Forelimb muscle (tissue), 1 donor: ENCODE measurements at regions not wholly inside any gene's neighbourhood (a gene's known extent, or its start where the extent isn't known, plus 50 kb on each side); places are given as distances from the start of the nearest gene placed in this dataset.

ENCODE experiments used
- DNase-seq: peaks from one replicate; pipeline ENCODE4 v3.0.0-alpha.2; 2013; ENCODE audit warnings: low read depth

DNA sequence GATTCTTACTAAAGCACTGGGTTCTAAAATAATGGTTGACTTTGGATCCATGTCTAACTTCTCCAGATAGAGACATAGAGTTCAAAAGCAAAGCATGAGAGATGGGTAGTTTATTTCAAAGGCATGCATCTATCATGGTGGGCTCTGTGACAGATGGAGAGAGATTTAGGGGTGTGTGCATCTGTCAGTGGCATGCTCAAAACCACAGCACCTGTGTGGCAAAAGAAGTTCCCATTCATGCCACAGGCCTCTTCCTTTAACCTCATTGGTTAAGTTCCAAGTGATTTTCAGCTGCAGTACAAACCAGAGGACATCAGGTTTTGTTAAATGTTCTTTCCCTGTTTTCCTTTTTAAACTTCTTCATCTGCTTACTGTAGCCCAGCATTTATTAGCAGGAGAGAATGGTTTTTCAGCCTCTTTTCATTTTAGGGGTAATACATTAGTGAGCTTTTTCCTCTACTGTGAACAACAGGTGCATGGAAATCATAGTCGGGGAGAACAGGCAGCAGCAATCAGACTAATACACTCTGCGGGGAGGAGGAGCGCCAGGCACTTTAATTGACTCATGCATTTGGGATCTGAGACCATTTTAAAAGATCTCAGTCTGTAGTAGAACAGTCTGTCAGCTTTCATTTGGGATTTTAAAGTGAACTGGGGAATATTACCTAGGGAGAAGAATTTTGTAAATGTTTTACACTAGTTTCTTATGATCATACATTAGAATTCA, 52.4 kb upstream of the UPP2 start:
- no peak for DNase-seq

DNA sequence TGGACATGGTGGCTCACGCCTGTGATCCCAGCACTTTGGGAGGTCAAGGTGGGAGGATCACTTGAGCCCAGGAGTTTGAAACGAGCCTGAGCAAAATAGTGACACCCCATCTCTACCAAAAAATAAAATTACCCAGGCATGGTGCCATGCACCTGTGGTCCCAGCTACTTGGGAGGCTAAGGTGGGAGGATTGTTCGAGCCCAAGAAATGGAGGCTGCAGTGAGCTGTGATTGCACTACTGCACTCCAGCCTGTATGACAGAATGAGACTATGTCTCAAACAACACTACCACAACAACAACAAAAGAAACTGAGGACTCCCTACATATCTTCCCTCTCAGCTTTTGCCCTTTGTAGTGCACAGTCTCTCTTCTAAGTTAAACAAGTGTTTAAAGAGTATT, 53.3 kb upstream of the UPP2 start:
- DNase-seq, result no peak

DNA sequence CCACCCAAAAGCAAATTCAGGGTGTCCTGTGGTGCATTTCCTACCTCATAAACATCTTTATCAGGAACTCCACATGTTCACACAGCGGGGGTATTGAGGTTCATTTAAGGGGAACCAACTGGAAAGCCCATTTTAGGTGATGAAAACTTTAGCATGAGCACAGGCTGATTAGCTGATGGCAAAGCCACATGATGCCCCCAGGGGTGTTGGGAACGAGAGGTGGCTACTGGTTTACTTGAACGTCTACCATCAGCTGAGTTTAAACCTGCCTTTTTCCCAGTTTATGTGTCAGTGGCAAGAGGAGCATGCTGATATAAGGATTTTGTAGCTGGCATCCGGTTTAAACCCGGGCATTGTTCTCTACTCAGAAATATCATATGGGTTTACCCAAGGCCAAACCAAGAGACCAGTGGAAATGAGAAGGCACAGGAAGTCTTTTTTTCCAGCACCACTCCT, 54.5 kb upstream of the UPP2 start:
- no peak for DNase-seq

DNA sequence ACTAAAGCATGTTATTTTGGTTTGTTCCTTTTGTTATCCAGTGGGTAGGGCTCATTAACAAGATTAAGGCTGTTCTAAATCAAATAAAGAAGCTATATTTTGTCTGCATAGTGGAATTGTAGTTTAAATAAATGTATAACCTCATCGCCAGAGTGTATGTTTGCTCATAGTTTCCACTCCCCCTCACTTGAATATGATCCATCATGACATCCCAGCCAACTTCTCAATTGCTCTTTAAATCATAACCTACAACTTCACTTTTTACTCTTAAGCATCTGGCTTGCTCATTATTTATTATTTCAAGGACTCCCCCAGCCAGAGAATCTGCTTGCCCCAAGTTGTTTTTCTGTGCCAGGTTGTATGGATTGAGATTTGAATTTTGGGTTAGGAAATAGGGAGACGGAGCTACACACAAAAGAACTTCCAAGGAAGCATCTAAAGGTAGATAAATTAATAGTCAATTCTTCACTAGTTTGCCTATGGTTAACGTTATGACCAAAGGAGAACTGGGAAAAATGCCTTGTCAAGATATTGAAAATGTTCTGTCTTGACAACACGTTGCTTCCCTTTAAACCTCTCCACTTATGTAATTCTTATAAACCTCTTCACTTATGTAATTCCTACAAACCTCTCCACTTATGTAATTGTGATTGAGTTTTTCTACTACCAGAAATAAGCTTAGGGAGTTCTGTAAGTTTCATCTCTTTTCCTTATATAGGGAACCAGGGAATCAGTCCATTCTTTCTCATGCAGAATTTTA, 55.4 kb upstream of the UPP2 start:
- peak; percentile 72 for DNase-seq

DNA sequence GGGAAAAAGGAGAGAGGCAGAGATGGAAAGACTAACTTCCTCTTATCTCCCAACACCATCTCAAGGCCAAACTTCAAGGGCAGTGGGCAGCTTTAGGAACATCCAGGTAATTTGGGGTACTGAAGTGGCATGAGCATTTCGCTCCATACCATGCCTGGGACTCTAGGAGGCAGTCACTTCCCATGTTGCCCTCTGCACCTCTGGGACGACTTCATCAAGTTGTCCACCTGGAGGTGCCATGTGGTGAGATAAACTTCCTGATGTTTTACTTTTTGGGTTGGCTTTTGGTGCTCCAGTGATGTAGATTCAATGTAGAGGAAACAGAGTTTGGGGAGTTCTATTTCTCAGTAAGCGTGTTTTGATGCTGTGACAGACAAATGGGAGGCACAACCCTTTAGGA, 56.3 kb upstream of the UPP2 start:
- DNase-seq, result no peak

DNA sequence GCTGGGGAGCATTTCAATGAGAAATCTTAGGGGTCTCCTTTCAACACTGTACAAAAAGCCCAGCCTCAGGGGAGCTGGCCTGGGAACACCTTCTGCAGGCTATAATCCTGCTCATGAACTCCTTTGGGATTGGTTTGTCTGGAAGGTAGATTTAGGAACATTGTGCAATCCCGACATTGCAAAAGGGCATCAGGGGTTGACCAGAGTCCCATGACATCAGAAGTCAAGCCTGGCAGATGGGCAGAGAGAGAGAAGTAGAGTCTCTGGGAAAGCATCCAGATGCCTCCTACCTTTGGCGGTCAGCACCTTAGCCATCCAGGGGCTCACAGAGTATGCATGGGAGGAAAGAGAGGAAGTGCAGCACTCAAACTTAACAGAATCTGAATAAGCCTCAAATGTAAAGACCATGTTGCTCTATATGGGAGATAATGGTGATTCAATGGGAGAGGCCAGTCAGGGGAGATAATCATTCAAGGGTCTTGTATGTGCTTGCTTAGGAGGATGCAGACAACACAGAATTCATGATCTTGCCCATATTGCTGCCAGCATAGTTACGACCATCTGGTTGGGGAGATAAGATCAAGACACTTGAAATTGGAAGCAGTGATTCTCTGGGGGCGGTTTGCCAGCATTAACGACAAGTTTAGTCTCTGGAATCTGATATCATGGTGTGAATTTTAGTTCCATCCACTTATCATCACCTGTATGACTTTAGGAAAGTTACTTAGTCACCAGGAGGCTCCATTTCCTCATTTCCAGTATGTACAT, 58.3 kb upstream of the UPP2 start:
- no peak for DNase-seq

DNA sequence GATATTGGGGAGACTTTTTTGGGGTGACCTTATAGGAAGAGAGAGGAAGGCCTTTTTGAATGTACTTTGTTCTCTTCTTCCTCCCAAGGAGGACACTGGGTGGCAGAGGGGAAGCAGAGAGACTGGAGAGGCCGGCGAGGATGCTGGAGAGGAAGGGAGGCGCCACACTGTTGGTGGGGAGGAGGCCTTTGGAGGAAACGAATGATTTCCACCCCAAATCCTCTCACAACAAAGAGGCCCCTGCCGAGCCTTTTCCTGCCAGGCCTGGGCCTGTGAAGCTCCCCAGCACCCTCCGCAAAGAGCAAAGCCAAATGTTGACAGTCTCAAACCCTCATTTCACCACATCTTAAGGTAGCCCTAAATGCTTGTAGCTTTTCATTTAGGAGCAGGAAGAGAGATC, 59.0 kb upstream of the UPP2 start:
- no peak for DNase-seq

DNA sequence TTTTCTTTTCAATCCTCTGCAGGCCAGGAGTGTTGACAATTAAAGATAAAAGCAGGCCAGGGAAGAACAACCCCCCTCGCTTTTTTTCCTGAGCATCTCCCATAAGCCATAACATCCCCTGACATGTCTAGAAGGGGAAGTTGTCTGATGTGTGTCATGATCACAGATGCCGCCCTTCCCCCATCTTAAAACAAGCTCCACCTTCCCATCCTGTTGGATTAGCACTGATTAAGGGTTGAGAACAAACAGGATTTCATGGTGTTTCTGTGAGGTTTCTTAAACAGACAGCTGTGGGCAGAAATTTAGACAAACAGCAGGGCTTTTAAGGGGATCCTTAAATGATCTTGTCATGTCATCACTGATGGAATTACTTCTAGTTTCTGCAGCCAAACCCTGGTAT, 59.4 kb upstream of the UPP2 start:
- no peak for DNase-seq

DNA sequence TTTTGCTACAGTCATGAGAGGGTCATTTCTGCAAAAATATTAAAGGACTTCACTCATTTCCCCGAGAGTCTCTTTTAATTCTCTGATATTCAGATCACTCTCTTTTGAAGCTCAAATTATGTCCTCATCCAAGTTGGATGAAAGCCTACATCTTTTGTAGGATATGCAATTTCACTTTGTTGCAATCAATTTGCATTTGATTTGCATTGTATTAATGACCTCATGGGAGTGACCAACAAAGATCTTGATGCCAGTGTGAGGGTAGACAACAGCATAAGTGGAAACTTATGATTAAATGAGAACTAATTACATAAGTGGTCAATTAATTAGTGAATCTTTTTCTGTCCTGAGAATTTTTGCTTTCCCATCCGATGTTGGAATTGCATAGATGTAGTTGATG, 60.3 kb upstream of the UPP2 start:
- DNase-seq, result no peak

DNA sequence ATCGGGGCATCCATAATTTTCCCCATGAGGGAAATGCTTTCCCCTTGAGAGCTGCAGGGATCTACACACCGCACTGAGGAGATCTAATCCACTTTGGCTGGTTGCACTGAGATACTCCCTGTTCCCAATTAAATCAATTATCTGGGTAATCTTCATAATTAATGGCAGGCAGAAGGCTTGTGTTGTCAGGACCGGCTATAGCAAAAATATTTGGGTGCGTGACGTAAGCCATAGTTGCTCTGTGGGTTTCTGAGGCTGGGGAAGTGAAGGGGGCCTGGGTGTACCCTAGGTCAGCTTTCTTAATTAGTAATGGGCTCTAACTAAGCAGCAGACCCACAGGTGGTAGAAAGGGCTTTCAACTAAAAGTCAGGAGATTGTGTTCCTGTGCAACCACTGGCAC, 62.8 kb upstream of the UPP2 start:
- no peak for DNase-seq

DNA sequence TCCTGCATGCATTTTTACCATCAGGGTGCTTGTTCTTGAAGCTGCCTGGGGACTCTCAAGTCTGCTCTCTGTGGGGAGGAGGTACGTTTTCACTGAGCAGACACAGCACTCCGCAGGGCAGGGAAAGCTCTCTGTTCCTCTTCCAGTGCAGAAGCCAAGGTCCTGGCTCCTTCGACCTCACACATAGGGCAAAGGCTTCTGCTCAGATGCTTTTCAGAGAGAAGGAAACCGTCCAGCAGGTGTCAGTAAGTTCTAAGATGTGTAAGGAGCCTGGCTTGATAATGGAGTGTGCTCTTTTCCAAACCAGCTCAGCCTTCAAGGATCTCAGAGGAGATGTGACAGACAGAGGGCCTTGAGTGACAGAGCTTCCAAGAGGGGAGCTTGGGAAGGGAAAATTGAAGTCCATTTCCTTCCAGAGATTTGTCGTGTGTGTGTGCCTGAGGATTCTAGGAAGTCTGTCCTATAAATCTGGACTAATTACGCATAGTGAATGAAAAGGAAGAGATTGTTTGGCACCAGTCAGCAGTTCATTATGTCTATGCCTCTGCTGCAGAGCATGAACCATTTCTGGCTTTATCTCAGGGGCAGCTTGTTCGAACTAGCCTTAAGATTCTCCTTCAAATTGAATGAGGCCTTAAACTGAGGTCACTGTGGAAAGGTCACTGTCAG, 67.3 kb upstream of the UPP2 start:
- DNase-seq, result no peak

DNA sequence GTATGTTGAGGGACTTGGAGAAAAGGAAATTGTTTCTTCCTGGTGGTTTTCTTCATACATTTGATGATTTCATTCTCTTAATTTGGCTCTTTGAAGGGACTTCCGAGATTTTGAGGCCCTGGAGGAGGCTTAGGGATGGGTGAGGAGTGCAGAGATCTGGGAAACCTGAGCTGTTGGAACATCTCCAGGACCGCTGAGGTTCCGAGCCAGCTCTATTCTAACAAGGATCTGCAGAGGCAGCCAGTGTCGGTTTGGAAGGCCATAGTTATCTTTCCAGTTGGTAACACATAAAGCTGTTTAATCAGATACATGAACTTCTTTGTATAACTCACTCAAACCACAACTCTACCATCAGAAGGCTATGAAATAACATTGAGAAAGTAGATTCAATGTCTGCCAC, 70.3 kb upstream of the UPP2 start:
- DNase-seq, result no peak

DNA sequence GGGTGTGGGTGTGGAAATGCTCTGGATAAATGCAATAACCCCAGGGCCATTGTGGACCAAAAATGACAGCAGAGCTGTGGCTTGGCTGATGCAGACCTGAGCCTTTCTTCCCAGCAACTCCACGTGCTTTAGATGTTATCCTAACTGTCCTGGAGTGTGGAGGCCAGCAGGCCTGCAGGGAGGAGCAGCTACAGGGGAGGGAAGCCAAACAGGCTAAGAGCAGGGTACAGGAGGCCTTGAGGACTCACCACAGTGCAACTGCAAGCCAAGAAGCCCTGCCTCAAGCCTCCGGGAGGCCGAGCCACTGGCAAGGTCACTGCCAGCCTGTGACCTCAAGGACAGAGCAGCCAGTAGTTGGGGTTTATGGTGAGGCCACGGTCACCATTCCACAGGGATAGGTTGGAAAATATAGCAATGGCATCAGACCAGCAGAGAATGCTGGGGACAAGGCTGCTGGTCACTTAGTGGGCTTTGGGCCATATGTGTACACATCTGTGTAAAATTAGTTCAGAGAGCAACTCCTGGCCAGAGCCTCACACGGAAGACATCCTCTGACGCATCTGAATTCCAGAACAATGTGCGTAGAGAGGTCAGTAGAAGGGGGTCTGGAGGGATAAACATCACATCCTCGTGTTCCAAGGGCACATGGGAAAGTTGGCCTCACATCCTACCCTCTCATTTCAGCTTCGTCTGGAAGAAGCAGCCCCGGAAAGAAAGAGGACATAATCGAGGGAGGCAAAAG, 76.2 kb upstream of the UPP2 start:
- no peak for DNase-seq

DNA sequence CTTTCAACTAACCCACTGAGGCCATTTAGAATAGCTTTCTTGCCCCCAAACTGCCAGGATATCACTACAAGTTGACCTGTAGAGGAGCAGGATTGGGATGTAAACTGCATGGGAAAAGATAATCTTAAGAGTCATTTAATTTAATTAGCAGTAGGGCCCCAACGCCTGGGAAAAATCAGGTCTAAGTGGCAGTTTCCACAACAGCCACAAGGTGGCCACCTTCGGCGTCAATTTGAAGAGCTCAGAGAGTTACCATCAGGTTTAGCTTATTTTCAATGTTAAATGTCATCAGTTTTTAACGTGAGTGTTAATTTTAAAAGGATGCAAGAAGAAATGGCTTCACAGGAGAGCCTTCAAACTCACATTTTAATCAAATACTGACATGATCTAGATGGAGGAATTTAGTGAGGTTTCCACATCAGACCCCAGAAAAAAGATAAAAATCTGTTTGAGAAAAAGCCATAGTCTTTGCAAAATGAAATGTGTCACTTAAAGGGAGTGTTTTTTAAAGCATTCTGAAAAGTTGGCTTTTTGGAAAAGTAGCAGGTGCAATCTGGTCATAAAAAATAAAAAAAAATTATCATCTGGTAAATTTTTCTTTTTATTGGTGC, 77.3 kb upstream of the UPP2 start:
- DNase-seq, result no peak

DNA sequence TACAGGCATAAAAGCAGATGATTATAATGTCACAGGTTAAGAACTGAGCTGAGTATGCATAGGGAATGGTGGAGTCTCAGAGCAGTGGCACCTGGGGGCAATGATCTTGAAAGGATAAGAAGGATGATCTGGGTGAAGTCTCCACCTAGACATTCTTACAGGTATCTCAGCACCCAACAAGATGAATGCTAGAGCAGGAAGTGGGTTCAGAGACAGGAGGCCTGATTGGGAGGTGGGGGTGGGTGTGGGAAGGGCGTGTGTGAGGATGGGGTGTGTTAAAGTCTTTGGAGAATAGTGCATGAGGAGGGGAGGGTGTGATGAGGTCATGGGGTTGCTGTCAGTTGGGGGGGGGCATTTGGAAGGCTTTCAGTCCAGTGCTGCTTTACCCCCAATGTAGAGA, 78.8 kb upstream of the UPP2 start:
- DNase-seq, result no peak

DNA sequence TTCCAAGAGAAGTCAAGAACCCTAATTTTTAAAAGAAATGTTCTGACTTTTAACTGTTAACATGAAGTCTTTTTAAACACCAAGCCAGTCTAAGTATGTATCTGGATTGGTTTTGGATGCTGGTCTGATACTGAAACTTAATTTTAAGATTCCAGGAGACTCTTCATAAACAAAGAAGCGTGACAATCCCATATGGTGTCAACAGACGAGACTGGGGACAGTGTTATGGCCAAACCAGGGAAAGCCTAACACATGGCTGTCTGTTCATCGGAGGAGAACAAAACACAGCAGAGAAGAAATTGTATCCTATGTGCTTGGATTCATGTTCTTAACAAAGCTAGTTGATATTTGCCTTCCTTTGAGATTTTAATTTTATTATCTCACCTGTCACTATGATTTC, 80.5 kb upstream of the UPP2 start:
- no peak for DNase-seq

DNA sequence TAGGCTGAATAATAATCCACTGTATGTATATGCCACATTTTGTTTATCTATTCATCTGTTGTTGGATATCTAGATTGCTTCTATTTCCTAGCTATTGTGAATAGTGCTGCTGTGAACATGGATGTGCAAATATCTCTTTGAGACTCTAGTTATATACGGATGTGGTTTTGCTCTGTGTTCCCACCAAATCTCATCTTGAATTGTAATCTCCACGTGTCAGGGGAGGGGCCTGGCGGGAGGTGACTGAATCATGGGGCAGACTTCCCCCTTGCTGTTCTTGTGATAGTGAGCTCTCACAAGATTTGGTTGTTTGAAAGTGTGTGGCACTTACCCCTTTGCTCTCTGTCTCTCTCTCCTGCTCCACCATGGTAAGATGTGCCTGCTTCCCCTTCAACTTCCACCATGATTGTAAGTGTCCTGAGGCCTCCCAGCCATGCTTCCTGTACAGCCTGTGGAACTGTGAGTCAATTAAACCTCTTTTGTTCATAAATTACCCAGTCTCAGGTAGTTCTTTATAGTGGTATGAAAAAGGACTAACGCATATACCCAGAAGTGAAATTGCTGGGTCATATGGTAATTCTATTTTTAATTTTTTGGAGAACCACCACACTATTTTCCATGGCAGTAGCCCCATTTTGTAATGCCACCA, 86.1 kb upstream of the UPP2 start:
- no peak for DNase-seq

DNA sequence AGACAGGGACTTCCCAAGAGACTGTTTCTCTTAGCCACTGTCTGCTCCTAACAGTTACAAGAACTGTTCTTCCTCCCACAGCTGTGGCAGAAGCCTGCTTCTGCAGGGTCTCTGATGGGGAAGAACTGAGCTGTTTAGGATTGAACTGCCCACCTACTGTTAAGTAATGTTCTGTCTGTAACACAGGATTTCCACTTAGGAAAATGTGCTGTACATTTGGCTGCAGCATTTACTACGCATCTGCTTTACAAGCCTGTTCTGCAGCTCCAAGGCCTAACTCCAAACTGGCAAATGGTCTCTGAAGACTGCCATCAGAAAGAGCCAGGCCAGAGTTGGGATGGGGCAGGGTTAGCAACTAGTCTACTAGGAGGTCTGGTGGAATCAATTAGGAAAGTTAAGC, 87.8 kb upstream of the UPP2 start:
- no peak for DNase-seq

DNA sequence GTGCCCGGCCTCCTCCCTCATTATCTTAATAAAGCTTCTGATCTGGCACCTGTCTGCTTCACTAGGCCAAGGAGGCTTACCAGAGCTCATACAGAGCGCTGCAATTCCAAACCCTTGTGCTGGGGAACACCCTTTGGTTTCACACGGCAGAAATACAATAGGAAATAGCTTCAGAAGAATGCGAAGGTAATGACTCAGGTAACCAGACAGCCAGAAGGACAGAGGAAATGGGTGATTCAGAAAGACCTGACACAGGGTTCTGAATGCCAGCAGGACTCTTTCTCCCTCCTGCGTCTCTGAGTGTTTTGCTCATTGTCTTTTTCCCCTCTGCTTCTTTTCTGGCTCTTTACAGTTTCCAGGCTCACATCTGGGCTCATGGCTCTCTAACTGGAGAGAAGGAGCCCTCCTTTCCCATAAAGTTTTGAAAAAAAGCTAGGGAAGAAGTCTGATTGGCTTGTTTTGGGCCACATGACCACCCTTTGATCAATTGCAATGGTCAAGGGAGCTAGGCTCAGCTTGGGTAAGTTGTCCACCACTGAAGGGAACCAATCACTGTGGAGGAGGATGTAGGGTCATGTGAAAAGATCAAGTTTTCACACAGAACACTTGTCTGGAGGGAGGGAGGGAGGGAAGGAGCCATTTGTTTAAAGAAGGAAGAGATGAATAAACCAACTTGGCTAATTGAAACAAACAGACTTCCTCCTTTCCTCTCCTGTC, 90.5 kb upstream of the UPP2 start:
- no peak for DNase-seq

DNA sequence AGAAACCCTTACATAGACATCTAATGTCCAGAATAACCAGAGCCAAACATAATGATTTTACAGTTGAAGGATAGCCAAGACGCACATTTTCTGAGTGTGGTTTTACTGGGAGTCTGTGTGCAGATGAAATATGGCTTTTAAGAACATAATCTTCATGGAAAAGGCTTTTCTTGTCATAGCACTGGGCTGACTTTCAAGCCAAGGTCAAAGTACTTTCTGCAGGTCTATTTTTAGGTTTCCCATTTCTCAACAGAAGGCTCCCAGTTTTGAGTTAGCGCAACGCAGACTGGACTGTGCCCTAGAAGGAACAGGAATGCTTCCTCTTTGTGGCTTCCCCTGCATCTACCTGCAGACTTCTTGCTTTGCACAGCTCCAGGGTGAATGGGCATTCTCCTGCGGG, 92.3 kb upstream of the UPP2 start:
- no peak for DNase-seq
